ENCODE measurements at regions not wholly inside any gene's neighbourhood (a gene's known extent, or its start where the extent isn't known, plus 50 kb on each side); places are given as distances from the start of the nearest gene placed in this dataset.

- no peaks in the 10 kb centered on the region for H3K79me2 ChIP-seq (ENCODE audit: insufficient read depth)
- H4K20me1 ChIP-seq (ENCODE audit: insufficient read depth), result no peaks in the 10 kb centered on the region
- H3K4me2 ChIP-seq (ENCODE audit: unreplicated experiment), result no peak overlapping the region
- H3K9me2 ChIP-seq (ENCODE audit: insufficient read depth), result no peaks in the 10 kb centered on the region
- H3K36me3 ChIP-seq (ENCODE audit: low read depth), result no peaks in the 10 kb centered on the region
- TF ChIP-seq EZH2phosphoT487 (IDR thresholded peaks at IDR 0.05; ENCODE audit: insufficient read depth, low read depth) (no peak), EZH2 (IDR thresholded peaks at IDR 0.05; ENCODE audit: insufficient read depth, poor library complexity, severe bottlenecking) (no peak)
- H3K27ac ChIP-seq, result no peak overlapping the region
- WGBS, 2 experiments (ENCODE audit: low coverage in 1 of 2, low lambda C conversion rate in 2 of 2, missing lambda C conversion rate in 2 of 2), result 6 to 13% methylated on average over 5 of the region's 5 CpGs
- no peak overlapping the region for H3K9ac ChIP-seq
- no peak for DNase-seq
- in situ Hi-C loops (cut with MboI), result no loop called here
- no peaks in the 10 kb centered on the region for H3K4me1 ChIP-seq (ENCODE audit: insufficient read depth)
- H2AFZ ChIP-seq, result no peak overlapping the region
- no peak overlapping the region for H3K4me3 ChIP-seq
- H3F3A ChIP-seq (ENCODE audit: insufficient read depth), result no peaks in the 10 kb centered on the region
- H3K27me3 ChIP-seq (replicated peaks; ENCODE audit: insufficient read depth), result no peaks in the 10 kb centered on the region
- no peaks in the 10 kb centered on the region for H3K9me3 ChIP-seq (ENCODE audit: low read depth)
Observed at GRCh38 chr7:68180761-68181160, 1184.1 kb downstream of the TYW1 start.

DNA sequence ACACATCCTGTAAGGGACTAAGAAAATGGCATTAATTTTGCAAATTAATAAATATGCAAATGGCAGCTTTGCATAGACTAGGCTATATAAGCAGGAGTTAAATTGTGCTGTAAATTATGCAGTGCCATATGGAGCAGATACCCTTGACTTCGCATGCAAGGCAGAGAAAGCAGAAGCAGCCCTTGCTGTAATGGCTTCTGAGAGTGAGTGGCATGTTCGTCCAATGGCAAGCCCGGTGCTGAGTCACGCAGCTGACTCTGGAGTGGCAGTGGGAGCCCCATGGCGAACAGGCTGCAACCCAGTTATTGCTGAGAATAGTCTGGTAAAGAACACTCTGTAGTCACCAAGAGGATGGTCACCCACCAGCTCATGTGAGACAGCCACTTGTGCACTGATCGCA, 1186.5 kb downstream of the TYW1 start:
- WGBS, 2 experiments (ENCODE audit: low coverage in 1 of 2, low lambda C conversion rate in 2 of 2, missing lambda C conversion rate in 2 of 2), result 25 to 29% methylated on average over 6 of the region's 6 CpGs
- Histone ChIP-seq H3K27me3 (replicated peaks; ENCODE audit: insufficient read depth) (no peaks in the 10 kb centered on the region), H3F3A (ENCODE audit: insufficient read depth) (no peaks in the 10 kb centered on the region), H3K27ac (no peak overlapping the region), H3K9me3 (ENCODE audit: low read depth) (no peaks in the 10 kb centered on the region), H2AFZ (no peak overlapping the region), H3K9ac (no peak overlapping the region), H3K4me2 (ENCODE audit: unreplicated experiment) (no peak overlapping the region), H3K4me1 (ENCODE audit: insufficient read depth) (no peaks in the 10 kb centered on the region), H3K9me2 (ENCODE audit: insufficient read depth) (no peaks in the 10 kb centered on the region), H4K20me1 (ENCODE audit: insufficient read depth) (no peaks in the 10 kb centered on the region), H3K36me3 (ENCODE audit: low read depth) (no peaks in the 10 kb centered on the region), H3K4me3 (no peak overlapping the region), H3K79me2 (ENCODE audit: insufficient read depth) (no peaks in the 10 kb centered on the region)
- no peak for TF ChIP-seq EZH2phosphoT487 (IDR thresholded peaks at IDR 0.05; ENCODE audit: insufficient read depth, low read depth)
- TF ChIP-seq EZH2 (IDR thresholded peaks at IDR 0.05; ENCODE audit: insufficient read depth, poor library complexity, severe bottlenecking), result no peak
- no peak for DNase-seq
- in situ Hi-C loops (cut with MboI), result no loop called here

- Histone ChIP-seq H3K4me1 (ENCODE audit: insufficient read depth) (no peaks in the 10 kb centered on the region), H2AFZ (no peak overlapping the region), H3K79me2 (ENCODE audit: insufficient read depth) (no peaks in the 10 kb centered on the region), H3K36me3 (ENCODE audit: low read depth) (no peaks in the 10 kb centered on the region), H4K20me1 (ENCODE audit: insufficient read depth) (no peaks in the 10 kb centered on the region), H3K9ac (no peak overlapping the region), H3K4me2 (ENCODE audit: unreplicated experiment) (no peak overlapping the region), H3K27ac (no peak overlapping the region), H3K9me2 (ENCODE audit: insufficient read depth) (no peaks in the 10 kb centered on the region), H3F3A (ENCODE audit: insufficient read depth) (no peaks in the 10 kb centered on the region), H3K4me3 (no peak overlapping the region), H3K9me3 (ENCODE audit: low read depth) (no peaks in the 10 kb centered on the region), H3K27me3 (replicated peaks; ENCODE audit: insufficient read depth) (no peaks in the 10 kb centered on the region)
- in situ Hi-C loops (cut with MboI), result no loop called here
- DNase-seq, result no peak
- 18 to 19% methylated on average over 16 of the region's 16 CpGs for WGBS, 2 experiments (ENCODE audit: low coverage in 1 of 2, low lambda C conversion rate in 2 of 2, missing lambda C conversion rate in 2 of 2)
- no peak for TF ChIP-seq EZH2phosphoT487 (IDR thresholded peaks at IDR 0.05; ENCODE audit: insufficient read depth, low read depth)
- no peak for TF ChIP-seq EZH2 (IDR thresholded peaks at IDR 0.05; ENCODE audit: insufficient read depth, poor library complexity, severe bottlenecking)
Observed at GRCh38 chr7:68185631-68186456, 1189.2 kb downstream of the TYW1 start.

DNA sequence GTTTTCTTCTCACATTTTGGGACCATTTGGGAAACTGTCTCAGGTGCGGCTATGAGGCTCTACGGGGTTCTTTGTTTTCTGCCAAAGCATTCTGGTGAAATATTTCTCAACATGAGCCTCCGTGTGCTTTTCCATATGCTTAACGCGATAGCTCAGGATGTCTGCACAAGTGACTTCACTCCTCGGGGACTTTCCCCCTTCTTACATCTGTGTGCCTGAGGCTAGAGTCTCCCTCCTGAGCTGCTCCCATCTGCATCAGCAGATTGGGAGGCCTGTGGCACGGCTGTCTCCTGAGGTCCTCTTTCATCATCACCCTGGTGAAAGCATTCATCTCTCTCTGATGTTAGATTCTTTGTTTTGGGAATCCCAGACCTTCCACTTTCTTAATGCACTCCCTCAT, 1190.9 kb downstream of the TYW1 start:
- no peak overlapping the region for H3K27ac ChIP-seq
- no peaks in the 10 kb centered on the region for H4K20me1 ChIP-seq (ENCODE audit: insufficient read depth)
- H3K36me3 ChIP-seq (ENCODE audit: low read depth), result no peaks in the 10 kb centered on the region
- no peak overlapping the region for H3K4me2 ChIP-seq (ENCODE audit: unreplicated experiment)
- H3F3A ChIP-seq (ENCODE audit: insufficient read depth), result no peaks in the 10 kb centered on the region
- in situ Hi-C loops (cut with MboI), result no loop called here
- H2AFZ ChIP-seq, result no peak overlapping the region
- DNase-seq, result no peak
- no peaks in the 10 kb centered on the region for H3K27me3 ChIP-seq (replicated peaks; ENCODE audit: insufficient read depth)
- no peak overlapping the region for H3K4me3 ChIP-seq
- 35 to 36% methylated on average over 7 of the region's 7 CpGs for WGBS, 2 experiments (ENCODE audit: low coverage in 1 of 2, low lambda C conversion rate in 2 of 2, missing lambda C conversion rate in 2 of 2)
- H3K9me3 ChIP-seq (ENCODE audit: low read depth), result no peaks in the 10 kb centered on the region
- H3K9ac ChIP-seq, result no peak overlapping the region
- H3K4me1 ChIP-seq (ENCODE audit: insufficient read depth), result no peaks in the 10 kb centered on the region
- no peaks in the 10 kb centered on the region for H3K9me2 ChIP-seq (ENCODE audit: insufficient read depth)
- TF ChIP-seq EZH2 (IDR thresholded peaks at IDR 0.05; ENCODE audit: insufficient read depth, poor library complexity, severe bottlenecking), result no peak
- no peak for TF ChIP-seq EZH2phosphoT487 (IDR thresholded peaks at IDR 0.05; ENCODE audit: insufficient read depth, low read depth)
- no peaks in the 10 kb centered on the region for H3K79me2 ChIP-seq (ENCODE audit: insufficient read depth)

All from GM23248 (cell line).